Stimulated activated CD4-positive, alpha-beta T cell treated with anti-CD3 and anti-CD28 coated beads, Interleukin-15, amount 100 ng/mL, for 1 hour (primary cell): ENCODE measurements at regions not wholly inside any gene's neighbourhood (a gene's known extent, or its start where the extent isn't known, plus 50 kb on each side); places are given as distances from the start of the nearest gene placed in this dataset.
"Not testable (repeated sequence)": the region's sequence is repeated elsewhere in the genome, so short reads cannot be mapped to it uniquely, and the experiment has no call there.

Experiments used
- DNase-seq, 2 donors: peaks; one replicate each; pipeline ENCODE4 v3.0.0-alpha.2; 2020; ENCODE audit warnings: low read depth in 1 of 2, low spot score in 1 of 2

DNA sequence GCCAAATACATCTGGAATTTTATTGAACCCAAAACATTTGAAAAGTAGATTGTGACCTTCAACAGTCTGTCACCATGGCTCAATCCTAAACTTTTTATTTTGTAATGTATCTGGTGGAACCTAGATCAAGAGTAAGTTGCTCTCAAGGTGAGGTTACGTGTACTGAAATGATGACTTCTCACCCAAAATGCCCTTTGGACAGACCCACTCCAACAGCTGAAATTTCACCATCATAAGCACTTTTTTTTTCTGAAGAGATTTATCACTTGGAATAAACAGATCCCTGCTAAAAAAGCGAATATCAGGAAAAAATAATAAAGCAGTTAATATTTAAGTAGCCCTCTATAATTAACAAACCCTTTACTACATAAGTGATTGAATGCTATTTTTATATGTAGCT is 155.0 kb upstream of the FBXL7 start:
- DNase-seq, result no peak

DNA sequence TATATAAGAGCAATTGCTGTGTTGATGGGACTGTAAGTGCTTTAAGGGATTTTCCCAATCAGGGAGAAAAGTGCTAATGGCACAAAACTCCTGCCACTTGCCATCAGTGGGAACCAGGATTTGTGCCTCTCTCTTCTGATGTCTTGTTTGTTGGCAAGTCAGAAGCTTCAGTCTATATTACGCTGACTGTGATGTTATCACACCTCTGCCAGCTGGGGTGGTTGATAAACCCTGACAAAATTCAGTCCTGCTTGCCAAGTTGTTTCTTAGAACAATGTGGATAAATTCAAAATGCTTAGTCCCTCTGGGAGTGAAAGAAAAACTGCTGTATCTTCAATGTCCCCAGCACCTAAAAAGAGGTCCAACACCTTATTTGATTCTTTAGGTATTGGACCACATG is 161.4 kb upstream of the FBXL7 start:
- DNase-seq, result no peak

DNA sequence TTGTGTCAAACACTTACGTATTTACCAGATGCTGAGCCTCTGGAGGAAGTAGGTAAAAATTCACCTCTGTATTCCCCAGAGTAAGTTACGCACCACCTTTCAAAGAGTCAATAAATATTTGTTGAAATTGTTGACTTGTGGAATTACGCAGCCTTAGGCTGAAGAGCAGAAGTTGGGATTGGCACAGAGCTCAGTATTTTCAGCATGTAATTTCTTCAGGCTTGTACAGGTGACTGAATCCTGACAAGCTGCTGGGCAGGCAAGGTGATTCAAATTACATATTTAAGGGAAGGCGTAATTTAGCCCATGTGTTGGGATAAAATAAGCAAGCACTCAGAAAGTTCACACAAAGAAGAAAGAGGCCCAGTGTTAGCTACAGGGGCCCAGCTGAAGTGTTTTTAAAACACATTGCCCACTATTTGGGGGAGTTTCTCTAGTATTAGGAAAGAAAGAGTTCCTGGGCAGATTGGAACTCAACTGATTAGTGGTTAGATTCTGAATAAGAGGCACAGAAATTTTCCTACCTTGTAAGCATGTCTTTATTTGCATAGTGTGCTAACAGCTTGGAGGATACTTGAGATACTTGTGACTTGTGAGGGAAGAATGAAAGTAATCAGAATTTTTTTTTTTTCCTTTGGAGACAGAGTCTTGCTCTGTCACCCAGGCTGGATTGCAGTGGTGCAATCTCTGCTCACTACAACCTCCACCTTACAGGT is 165.3 kb upstream of the FBXL7 start:
- no peak for DNase-seq

DNA sequence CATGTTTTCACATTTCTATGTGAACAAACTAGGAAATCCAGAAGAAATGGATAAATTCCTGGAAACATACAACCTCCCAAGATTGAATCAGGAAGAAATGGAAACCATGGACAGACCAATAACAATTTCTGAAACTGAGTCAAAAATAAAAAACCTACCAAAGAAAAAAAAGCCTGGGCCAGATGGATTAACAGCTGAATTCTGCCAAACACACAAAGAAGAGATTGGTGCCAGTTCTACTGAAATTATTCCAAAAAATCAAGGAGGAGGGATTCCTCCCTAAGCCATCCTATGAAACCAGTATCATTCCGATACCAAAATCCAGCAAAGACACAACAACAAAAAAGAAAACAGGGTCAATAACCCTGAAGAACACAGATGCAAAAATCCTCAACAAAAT is 166.9 kb upstream of the FBXL7 start:
- DNase-seq, result no peak

DNA sequence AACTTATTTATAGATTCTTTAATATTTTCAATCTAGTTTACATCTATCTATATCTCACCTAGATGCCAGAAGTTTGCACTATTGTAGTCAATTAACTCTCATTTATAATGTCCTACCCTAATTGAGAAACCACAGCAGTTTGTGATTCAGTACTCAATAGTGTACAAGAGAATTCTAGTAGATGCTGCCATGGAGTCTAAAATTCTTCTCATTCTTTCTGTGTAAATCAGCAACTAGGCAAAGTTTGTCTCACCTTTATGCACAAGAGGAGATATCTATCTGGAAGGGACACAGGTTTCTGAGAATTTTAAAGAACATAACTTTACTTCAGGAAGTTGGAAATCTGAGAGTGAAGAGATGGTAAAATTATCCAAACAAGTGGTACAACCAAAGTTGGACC is 173.0 kb upstream of the FBXL7 start:
- DNase-seq, result no peak

DNA sequence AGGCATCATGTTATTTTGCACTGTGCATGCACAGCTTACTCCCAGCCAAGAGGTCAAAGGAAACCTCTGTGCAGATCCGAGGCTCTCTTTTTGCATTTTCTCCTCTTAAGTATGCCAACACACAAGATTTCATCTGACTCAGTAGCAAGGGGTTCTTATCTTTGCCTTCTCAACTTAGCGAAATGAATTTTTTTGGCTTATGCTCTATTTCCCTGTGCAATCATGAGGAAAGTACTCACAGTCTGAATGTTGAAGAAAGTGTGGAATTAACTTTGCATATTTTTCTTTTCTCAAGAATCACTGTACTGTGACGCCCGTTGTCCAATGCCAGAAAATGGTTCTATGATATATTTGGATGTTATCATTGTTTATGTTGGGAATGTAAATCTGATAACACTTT is 173.5 kb upstream of the FBXL7 start:
- no peak for DNase-seq

DNA sequence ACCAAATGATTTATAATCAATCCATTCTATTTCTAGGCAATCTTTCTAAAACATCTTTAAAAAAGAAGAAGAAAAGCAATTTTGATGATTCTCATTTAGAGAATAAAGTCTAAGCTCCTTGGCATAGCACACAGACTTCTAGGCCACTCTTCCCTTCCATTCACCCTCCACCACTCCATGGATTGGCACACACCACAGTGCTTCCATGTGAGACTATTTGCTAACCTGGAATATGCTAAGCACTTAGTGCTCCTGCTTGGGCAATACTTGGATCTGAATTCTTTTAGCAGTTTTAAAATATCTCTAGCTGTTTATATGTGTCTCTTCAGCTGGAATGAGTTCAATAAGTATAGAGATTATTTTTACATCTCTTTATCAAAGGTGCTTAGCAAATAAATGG is 177.6 kb upstream of the FBXL7 start:
- DNase-seq, result no peak

DNA sequence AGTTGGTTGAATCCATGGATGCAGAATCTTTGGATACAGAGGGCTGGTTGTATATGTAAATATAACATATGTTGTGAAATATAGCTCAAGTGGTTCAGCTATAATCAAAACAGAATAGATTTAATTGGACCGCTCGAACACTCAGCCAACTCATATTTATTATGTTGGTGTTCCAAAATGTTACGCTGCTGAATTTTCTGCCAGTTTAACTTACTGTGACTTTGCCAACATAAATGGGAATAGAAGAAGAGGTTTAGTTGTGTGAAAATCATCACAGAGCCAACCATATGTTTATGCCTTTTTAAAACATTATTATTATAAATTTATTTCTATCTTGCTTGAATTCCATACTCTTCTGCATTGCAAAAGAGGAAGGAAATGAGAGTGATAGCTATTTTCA is 178.2 kb upstream of the FBXL7 start:
- no peak for DNase-seq

DNA sequence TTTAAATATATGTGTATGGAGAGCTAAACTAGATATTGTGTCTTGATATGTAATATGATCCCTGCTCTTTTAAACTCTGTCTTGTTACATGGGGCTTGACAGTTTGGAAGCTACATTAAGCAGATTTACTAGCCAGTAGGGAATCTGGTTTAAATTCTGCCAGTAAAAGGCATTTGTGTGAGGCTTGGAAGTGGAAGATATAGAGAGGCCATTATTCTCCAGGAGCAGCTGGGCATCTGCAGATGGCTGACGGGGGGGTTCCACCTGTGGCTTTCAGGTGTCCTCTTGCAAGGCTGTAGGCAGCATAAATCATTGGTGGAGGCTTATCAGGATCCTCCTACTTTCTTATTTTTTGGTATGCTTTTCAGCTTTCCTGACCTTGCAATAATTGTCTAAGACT is 179.1 kb upstream of the FBXL7 start:
- DNase-seq, result no peak

DNA sequence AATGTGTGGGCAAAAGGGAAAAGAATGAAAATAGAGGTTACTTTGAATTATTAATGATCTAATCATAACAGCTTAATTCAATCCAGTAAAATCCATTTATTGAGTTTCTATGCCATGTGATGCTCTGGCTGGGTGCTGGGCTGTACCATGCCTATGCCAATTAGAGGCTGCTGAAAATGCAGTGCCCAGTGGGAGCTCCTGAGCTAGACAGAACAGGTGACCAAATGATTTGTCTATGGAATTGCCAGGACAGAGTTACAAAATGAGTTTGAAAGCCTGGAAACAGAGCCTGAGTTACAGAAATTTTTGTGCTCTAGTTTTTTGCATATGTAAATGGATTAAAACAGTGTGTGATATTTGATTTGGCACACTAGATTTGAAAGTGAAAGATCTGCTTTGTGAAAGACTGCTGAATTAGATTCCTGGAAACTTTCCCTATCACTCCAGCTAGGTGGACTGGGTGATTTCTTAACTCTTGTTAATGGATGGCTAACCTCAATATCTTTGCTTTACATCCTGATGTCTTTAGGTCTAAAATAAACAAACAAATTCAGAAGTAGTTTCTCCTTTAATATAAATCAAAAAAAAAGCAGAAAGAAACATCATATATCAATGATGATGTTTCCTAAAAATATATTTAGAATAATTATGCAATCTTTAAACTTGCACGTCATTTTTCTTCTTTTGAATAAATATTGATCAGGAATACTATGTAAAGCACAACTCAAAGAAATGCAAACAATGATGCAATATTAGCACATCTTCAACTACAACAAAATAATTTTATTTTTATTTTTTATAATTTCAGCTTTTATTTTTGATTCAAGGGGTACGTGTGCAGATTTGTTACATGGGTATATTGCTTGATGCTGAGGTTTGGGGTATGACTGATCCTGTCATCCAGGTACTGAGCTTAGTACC is 194.8 kb upstream of the FBXL7 start:
- DNase-seq, result no peak

DNA sequence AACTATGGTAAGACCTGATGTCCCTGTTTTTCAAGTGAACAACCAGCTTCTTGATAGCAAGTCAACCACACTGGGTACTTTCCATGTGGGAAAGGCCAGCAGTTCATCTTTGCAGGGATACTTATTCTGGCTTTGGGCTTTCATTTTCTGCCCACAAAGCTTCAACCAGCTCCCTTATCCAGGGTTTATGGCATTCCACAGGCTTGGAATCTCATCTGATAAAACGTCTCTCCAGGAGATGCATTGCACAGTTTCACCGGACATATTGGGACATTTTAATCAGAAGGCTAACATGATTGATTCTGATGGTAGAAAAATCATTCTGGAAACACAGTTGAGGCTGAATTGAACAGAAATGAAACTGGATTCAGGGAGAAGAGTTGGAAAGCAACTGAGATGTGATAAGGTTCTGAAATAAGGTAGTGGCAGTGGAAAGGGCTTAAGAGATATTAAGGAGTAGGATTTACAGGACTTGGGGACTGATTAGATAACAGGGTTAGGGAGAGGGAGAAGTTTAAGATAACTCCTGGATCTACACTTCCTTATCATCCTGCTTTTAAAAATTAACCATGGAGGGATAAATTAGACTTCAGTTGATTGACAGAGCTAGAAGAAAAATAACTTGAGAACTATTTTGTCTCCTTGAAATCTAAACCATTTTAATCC is 195.8 kb upstream of the FBXL7 start:
- DNase-seq, result no peak

DNA sequence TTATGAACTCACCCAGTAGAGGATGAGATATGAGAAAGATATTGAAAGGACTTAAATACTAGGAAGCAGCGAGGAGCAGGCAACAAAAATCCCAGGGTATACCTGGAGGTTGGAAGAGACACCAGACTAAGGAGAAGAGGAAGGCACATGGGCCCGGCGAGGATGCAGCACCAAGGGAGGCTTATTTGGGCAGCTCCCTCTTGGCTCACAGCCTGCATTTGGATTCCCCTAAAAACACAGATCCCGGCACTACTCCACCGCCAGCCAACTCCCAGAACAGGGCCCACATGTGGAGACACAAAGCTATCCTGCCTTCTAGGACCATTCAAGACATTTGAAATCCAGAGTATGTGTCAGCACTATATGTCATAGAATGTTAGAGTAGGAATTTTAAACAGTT is 199.8 kb upstream of the FBXL7 start:
- no peak for DNase-seq

DNA sequence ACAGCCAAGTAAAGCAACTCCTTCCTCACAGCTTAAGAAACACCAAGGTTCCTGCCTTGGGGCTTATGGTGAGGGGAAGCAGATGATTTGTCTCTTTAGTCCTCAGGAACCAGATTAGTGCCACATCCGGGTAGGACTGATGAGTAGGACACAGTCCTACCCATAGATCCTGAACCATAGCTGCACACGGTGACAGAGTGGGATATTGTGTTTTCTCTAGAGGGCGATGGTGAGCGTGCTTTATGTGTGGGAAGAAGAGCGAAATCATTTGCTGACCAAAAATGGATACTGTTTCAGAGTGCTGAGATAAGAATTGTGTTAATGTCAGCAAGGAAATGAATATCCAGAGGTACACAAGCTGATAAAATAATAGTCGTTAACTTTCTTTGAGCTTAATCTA is 209.0 kb upstream of the FBXL7 start:
- DNase-seq, result no peak

DNA sequence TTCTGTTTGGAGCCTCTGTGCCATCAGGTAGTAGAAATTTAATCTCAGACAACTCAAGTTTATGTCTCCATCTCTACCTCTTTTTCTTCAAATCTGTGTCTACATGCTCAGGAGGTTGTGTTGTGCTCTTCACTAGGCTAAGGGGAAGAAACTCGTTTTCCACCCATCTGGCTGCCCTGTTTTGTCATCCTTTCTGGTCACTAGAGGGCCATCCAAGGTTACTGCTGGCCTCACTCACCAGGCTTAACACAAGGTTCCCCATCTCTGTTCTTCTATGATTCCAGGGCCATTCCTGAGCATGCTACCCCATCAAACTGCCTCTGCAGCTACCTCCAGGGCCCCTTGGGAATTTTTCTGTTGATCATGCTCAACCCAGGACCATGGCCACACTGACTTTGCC is 213.3 kb upstream of the FBXL7 start:
- no peak for DNase-seq

DNA sequence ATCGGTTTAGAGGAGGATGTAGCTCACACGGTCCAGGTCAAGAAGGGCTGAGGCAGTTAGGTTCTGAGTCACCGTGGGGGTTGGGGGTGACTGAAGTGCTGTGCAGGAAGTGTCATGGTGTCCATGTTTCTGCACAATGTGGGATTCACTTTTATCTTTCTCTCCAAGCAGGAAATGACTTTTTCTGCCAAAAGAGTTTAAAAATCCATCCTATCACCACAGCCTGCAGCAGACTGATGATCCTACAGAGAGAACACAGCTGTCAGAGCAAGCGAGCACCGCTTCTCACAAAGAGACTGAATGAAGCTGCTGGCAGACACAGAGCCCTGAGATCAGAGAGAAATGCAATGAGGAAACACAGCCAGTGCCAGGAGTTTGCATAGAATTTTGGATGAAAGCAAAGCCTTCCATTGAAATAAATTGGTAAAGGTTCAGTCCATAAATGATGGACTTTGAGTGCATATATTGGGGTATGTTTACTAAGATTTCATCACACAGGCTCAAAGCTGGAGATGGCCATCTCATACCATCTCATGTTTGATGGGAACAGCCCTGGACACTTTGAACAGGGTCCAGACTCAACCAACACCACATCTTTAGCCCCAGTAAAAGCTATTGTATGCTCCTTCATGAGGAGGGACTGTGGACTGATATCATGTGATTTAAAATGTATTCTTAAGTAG is 213.9 kb upstream of the FBXL7 start:
- DNase-seq, result no peak

DNA sequence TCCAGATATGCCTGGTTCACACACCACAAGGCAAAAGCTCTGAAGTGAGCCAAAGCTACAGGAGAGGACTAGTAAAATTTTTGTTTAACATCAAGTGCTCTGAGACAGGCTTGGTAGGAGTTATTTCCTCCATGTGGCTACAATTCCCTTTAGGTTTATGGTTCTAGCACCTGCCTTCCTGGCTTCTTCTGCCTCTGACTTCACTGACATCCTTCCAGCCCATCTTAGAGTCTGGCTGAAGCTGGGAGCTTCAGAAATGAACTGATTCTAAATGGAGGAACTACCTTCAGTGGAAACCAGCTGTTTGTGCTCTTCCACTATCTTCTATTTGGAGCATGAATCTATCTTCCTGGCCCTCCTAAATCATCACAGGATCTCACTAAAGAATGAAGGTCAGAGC is 215.3 kb upstream of the FBXL7 start:
- DNase-seq, result no peak

DNA sequence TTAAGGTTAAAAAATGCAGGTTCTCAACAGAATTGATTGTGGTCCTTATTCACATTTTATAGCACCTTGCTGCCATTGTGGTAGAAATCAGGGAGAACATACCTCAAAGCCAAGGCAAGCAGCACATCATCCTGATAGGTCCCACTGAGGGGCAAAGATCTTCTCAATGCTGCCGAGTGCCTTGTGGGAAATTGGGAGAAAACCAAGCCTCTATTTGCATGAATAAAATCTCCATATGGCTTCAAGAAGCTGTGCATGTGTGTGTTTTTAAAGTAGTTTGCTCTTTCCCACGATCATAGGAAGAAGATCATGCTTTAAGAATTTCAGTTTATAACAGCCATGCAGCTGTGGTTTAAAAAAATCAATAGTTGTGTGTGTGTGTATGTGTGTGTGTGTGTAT is 216.9 kb upstream of the FBXL7 start:
- DNase-seq, result no peak

DNA sequence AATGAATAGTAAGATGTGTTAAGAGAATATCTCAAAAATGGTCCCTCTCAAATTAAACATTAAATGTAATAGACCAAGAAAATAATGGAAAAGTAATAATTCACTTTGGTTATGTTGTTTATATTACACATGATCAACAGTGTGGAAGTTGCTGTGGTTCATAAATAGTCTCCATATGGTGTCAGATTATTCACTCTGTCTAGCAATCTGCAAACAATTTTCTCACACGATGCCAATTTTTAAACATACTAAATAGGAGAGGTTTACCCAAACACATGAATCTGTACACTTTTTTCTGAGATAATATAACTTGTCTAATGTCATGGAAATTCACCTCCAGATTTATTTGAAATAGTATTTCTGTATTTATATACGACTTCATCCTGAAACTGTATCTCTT is 217.4 kb upstream of the FBXL7 start:
- no peak for DNase-seq

DNA sequence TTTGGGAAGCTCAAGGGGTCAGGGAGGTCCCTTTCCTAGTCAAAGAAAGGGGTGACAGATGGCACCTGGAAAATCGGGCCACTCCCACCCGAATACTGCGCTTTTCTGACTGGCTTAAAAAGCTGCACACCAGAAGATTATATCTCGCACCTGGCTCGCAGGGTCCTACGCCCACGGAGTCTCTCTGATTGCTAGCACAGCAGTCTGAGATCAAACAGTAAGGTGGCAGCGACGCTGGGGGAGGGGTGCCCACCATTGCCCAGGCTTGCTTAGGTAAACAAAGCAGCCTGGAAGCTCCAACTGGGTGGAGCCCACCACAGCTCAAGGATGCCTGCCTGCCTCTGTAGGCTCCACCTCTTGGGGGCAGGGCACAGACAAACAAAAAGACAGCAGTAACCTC is 228.4 kb upstream of the FBXL7 start:
- not testable (repeated sequence) for DNase-seq

DNA sequence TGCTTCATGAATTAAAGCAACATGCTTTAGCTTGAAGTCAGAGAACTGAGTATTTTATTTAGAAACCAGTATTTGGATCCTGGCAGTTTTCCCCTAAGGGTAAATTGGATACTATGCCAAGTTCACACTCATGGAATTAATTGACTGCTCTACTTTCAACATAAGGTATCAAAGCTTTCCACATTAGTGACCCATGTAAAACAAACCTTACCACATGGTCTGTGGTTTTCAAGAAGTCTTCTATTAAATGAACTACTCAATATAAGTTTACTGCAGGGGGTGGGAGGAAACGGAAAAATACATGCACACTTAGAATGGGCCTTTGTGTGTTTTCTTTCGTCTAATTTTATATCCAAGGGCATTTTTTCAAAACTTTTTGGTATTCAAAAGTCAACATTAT is 232.0 kb upstream of the FBXL7 start:
- DNase-seq, result no peak

DNA sequence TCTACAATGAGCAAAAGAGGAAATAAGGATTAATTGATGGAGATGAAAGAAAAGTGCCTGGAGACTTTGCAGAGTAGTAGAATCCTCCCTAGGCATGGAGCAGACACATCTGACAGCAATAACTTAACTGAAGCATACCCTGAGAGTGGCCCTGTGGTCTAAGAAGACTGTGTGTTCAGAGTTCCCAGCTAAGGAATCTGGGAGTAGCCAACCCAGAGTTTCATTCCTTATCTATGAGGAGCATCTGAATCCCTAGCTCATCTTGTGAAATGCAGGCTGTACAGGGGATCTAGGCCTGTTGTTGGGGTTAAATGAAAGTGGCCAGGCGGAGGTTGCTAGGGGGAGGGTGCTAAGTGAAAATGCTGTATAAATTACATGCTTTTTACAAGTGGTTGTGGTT is 233.1 kb upstream of the FBXL7 start:
- no peak for DNase-seq

DNA sequence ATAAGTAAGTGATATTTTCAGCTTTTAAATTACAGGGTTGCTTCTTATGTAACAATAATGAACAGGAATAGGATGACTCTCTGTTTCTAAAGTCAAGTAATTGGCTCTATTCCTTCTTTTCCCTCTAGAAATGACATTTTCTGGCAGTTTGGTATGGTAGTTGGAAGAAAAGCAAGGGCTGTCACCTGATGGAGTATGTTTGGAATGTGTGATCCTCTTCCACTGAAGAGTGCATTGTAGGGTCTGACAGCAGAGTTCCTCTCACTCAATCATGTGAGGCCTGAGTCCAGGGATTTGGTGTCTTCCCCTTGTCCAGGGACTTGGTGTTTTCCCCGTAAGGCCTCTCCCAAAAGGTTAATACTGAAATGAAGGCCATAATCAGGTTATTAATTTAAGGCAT is 233.8 kb upstream of the FBXL7 start:
- no peak for DNase-seq
